Inflammatory macrophage treated with lipopolysaccharide for 4 hours (primary cell): ENCODE measurements at regions not wholly inside any gene's neighbourhood (a gene's known extent, or its start where the extent isn't known, plus 50 kb on each side); places are given as distances from the start of the nearest gene placed in this dataset.

ENCODE experiments used
- DNase-seq: peaks from one replicate; pipeline ENCODE4 v3.0.0-alpha.2; 2020

GRCh38 chr17:34156741-34157589 is 98.1 kb upstream of the CCL2 start:
- no peak for DNase-seq

DNA sequence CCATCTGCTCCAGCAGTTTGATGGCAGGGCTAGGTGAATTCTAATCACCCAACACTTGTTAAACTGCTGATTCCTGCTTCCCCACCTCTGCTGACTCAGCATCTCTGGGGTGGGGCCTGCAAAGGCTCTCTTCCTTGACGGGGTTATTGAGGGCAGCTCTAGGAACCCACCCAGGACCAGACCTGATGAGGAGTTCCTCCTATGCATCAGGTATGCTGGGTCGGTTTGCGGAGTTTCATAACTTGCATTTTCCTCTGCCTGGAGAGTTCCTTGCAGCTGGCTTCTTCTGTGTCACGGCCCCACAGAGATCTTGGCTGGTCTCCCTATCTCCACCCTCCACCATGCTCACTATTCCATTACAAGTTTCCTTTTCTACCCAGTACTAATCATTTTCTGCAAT is 93.4 kb upstream of the CCL2 start:
- no peak for DNase-seq

DNA sequence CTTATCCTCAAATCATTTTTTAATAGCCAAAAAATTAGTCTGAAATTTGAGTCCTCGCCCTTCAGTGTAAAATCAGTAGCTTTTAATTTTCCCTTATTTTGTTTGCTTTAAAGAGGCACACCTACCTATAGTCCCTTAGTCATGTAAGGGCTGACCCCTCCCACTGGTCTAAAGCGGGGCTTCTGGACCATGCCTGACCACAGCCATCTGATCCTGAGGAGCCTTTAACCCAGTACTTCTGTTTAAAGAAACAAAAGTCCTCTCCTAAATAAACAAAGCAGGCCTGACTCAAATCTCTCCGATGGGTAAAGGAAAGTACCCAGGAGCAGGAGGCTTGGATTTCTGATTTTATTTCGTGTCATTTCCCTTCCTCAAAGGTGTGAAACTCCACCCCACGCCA is 92.0 kb upstream of the CCL2 start:
- DNase-seq = no peak

- peak; percentile 41 for DNase-seq
Measured at GRCh38 chr17:34163646-34164045, 91.4 kb upstream of the CCL2 start.

DNA sequence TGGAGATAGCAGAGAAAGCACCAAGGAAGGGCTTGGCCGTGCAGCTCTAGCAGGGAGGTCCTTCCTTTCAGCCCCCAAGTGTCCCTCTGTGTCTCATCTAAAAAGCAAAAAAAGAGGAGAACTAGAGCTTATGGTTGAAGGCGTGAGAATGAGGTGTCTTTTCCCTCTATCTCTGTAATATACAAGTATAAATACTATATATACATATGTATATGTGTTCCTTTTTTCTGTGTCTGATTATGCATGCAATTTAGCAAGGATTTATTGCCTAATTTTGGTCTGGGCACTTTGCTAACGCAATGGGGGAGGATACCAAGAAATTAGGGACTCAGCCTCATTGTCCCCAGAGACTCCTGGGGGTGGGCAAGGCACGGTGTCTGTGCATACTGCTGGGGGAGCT is 90.2 kb upstream of the CCL2 start:
- DNase-seq = no peak

GRCh38 chr17:34166352-34166751 is 88.7 kb upstream of the CCL2 start:
- DNase-seq = no peak

- no peak for DNase-seq
Measured at GRCh38 chr17:34167354-34167753, 87.7 kb upstream of the CCL2 start.

GRCh38 chr17:34168989-34169388 is 86.1 kb upstream of the CCL2 start:
- no peak for DNase-seq

GRCh38 chr17:34169496-34169895 is 85.6 kb upstream of the CCL2 start:
- DNase-seq = no peak

DNA sequence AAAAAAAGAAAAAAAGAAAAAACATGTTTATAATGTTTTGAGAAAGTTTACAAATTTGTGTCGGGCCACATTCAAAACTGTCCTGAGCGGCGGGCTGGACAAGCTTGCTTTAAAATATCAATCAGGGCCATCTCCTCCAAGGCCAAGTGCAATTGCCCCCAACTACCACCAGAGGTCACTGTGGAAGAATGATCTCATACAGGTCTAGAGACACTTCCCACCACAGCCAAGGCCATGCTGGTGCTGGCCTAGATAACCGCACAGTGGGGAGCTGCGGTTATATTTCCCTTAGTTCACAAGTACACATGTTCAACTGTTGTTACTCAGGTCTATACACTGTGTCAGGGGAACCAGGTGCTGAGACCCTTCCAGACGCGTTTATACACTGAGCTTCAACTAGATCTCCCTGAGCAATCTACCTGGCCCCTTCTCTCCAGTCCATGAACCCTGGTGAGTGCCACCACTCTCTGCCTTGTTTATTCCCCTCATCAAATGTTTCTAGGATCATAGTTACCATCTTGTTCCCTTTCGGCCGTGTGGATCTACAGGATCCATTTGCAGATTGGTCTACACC is 83.8 kb upstream of the CCL2 start:
- DNase-seq = peak; percentile 77

DNA sequence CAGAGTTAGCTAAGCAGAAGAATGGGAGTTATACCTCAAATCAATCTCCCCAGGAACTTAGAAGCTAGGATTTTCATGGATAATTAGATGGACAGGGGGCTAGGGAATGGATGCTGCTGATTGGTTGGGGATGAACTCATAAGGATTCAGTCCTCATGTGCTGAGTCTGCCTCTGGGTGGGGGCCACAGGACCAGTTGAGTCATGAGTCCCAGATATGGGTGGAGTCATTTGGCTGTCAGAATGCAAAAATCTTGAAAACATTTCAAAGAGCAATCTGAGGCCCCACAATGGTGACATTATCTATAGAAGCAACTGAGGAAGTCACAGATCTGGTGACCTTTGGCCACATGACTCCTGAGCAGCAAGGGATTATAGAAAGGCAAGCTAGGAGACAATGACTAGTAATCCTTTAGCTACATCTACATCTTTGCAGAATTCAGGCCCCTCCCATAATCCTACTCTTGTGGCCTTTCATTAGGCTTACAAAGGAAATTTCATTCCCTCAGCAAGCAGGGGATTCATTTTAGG is 82.6 kb upstream of the CCL2 start:
- DNase-seq = peak; percentile 74

- peak; percentile 73 for DNase-seq
Measured at GRCh38 chr17:34173241-34173640, 81.8 kb upstream of the CCL2 start.

GRCh38 chr17:34174496-34174895 is 80.6 kb upstream of the CCL2 start:
- DNase-seq = no peak

DNA sequence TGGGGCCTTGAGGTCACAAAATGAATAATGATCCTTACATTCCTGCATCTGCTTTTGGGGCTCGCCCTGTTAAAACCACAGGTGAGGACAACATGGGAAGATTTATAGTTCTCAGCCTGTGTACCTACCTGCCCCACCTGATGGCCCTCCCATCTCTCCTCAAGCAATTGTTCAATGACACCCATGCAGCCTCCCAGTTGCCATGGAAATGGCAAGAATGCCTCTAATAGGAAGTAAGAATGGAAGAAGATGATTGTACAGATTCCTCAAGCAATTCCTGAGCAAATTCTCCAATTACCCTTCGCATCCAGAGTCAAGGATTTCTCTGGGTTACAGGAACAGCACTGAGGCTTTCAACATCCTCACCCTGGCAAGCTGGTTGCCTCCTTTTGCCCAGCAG is 78.6 kb upstream of the CCL2 start:
- DNase-seq = no peak

- peak; percentile 22 for DNase-seq
Measured at GRCh38 chr17:34177642-34178041, 77.4 kb upstream of the CCL2 start.

GRCh38 chr17:34178092-34178491 is 77.0 kb upstream of the CCL2 start:
- peak; percentile 13 for DNase-seq

- DNase-seq = no peak
Measured at GRCh38 chr17:34182036-34182803, 72.9 kb upstream of the CCL2 start.

DNA sequence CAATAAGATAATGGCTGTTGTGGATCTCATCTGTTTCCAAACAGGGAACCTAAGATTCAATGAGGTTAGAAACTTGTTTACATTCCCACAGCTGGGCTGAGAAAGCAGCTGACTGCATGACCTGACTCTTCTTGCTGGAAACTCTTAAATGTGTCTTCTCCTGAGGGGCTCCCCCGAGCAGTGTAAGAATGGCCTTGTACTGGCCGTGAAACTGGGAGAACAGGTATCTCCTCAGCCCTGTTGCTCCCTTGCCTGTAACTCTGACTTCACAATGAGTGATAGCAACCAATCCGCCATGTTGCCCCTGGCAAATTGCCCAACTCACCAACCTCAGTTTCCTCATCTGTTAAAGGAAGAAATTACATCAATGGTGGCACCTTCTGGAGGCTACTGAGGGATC is 59.1 kb upstream of the CCL2 start:
- DNase-seq = no peak

- no peak for DNase-seq
Measured at GRCh38 chr17:34198519-34198918, 56.6 kb upstream of the CCL2 start.

GRCh38 chr17:34199454-34199853 is 55.6 kb upstream of the CCL2 start:
- no peak for DNase-seq

GRCh38 chr17:34199932-34200534 is 55.1 kb upstream of the CCL2 start:
- DNase-seq = peak; percentile 87

DNA sequence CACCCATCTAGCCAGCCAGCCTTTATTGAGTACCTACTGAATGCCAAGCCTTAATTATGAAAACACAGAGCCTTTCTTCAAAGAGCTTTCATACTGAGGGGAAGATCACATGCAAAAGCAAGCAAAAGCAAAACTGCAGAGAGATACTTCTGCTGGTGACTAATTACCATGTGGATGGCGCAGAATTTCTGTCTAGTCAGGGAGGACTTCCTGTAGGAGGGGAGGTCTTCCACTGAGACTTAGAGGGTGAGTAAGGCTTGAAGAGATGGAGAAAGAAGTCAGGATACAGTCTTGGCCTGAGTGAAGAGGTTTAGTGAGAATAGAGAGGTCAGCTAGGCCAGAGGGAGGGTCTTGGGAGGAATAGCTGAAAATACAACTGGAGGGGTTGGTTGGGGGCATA is 53.9 kb upstream of the CCL2 start:
- peak; percentile 98 for DNase-seq

- no peak for DNase-seq
Measured at GRCh38 chr17:34201767-34202166, 53.3 kb upstream of the CCL2 start.
